NCI-H524 (cell line): ENCODE measurements at regions not wholly inside any gene's neighbourhood (a gene's known extent, or its start where the extent isn't known, plus 50 kb on each side); places are given as distances from the start of the nearest gene placed in this dataset.

Source experiments
- DNase-seq, 2 experiments: peaks; one replicate each; lab custom pipeline; 2025; lab: John Stamatoyannopoulos, UW

- no peak for DNase-seq
Observed at GRCh38 chr3:11089931-11090330, 64.4 kb upstream of the HRH1 start.

GRCh38 chr3:11090551-11090950 is 63.7 kb upstream of the HRH1 start:
- no peak for DNase-seq

- no peak for DNase-seq
Observed at GRCh38 chr3:11091088-11091590, 63.2 kb upstream of the HRH1 start.

- no peak for DNase-seq
Observed at GRCh38 chr3:11091791-11092190, 62.5 kb upstream of the HRH1 start.

- no peak for DNase-seq
Observed at GRCh38 chr3:11093823-11094340, 60.4 kb upstream of the HRH1 start.

- peak in 1 of 2 experiments; percentile 2 for DNase-seq
Observed at GRCh38 chr3:11095932-11096265, 58.4 kb upstream of the HRH1 start.

- peak; percentile 41 to 61 for DNase-seq
Observed at GRCh38 chr3:11096266-11097139, 57.8 kb upstream of the HRH1 start.

GRCh38 chr3:11099306-11099705 is 55.0 kb upstream of the HRH1 start:
- DNase-seq: no peak
